Mesenchymal stem cell (in vitro differentiated cells and primary cell): ENCODE measurements at regions not wholly inside any gene's neighbourhood (a gene's known extent, or its start where the extent isn't known, plus 50 kb on each side); places are given as distances from the start of the nearest gene placed in this dataset.

Experiments used
- DNase-seq: peaks from one replicate; pipeline ENCODE4 v3.0.0-alpha.2; 2013
- H2AFZ ChIP-seq: one replicate; pipeline ENCODE4 v1.6.1; 2013; ENCODE audit warnings: low read depth, mild to moderate bottlenecking, control low read depth, inconsistent platforms, low read length, moderate library complexity
- H2AK5ac ChIP-seq: 2 replicates; pipeline ENCODE4 v1.6.1; 2013; ENCODE audit warnings: low read length, moderate library complexity, mild to moderate bottlenecking, inconsistent platforms; ENCODE audit not compliant: severe bottlenecking
- H2BK120ac ChIP-seq: one replicate; pipeline ENCODE4 v1.6.1; 2013; ENCODE audit warnings: low read depth, mild to moderate bottlenecking, inconsistent platforms, low read length, moderate library complexity
- H2BK12ac ChIP-seq, 2 experiments: one replicate each; pipeline ENCODE4 v1.6.1; 2013; ENCODE audit warnings: inconsistent platforms in 2 of 2, low read length in 2 of 2, mild to moderate bottlenecking in 2 of 2, moderate library complexity in 2 of 2, control low read depth in 1 of 2
- H2BK15ac ChIP-seq: one replicate; pipeline ENCODE4 v1.6.1; 2013; ENCODE audit warnings: mild to moderate bottlenecking, low read depth, inconsistent platforms; ENCODE audit not compliant: poor library complexity, severe bottlenecking
- H2BK5ac ChIP-seq: 2 replicates; pipeline ENCODE4 v1.6.1; 2013; ENCODE audit warnings: low read depth, mild to moderate bottlenecking, low read length, control low read depth, inconsistent platforms; ENCODE audit not compliant: poor library complexity, severe bottlenecking
- H3K14ac ChIP-seq, 2 experiments: one replicate each; pipeline ENCODE4 v1.6.1; 2013; ENCODE audit warnings: inconsistent platforms in 2 of 2, low read length in 2 of 2, control low read depth in 1 of 2, mild to moderate bottlenecking in 1 of 2, moderate library complexity in 1 of 2
- H3K18ac ChIP-seq, 2 experiments: one replicate each; pipeline ENCODE4 v1.6.1; 2013; ENCODE audit warnings: inconsistent platforms in 2 of 2, low read length in 2 of 2, control low read depth in 1 of 2, low read depth in 1 of 2, mild to moderate bottlenecking in 1 of 2
- H3K23ac ChIP-seq, 2 experiments: one replicate each; pipeline ENCODE4 v1.6.1; 2013; ENCODE audit warnings: inconsistent platforms in 2 of 2, low read length in 2 of 2, mild to moderate bottlenecking in 2 of 2, moderate library complexity in 2 of 2, control low read depth in 1 of 2
- H3K27ac ChIP-seq: 2 replicates; pipeline ENCODE4 v1.5.1; 2013; ENCODE audit warnings: mild to moderate bottlenecking, moderate library complexity, low read length, control low read depth, inconsistent platforms; ENCODE audit not compliant: poor library complexity, severe bottlenecking
- H3K27me3 ChIP-seq, 2 experiments: 2 replicates each; pipeline versions ENCODE4 v1.6.1 to v1.7.0; 2013; ENCODE audit warnings: low read length in 2 of 2, mild to moderate bottlenecking in 2 of 2, moderate library complexity in 2 of 2, control low read depth in 1 of 2, inconsistent platforms in 1 of 2; ENCODE audit not compliant: control insufficient read depth in 1 of 2, insufficient read depth in 1 of 2
- H3K36me3 ChIP-seq, 2 experiments: 2 replicates each; pipeline versions ENCODE4 v1.6.1 to v1.7.0; 2013; ENCODE audit warnings: low read length in 2 of 2, control low read depth in 1 of 2, inconsistent platforms in 1 of 2, low read depth in 1 of 2, mild to moderate bottlenecking in 1 of 2; ENCODE audit not compliant: insufficient read depth in 2 of 2, control insufficient read depth in 1 of 2
- H3K4ac ChIP-seq, 2 experiments: one replicate each; pipeline ENCODE4 v1.6.1; 2013; ENCODE audit warnings: inconsistent platforms in 2 of 2, low read length in 2 of 2, mild to moderate bottlenecking in 2 of 2, moderate library complexity in 2 of 2, control low read depth in 1 of 2, low read depth in 1 of 2
- H3K4me1 ChIP-seq: 2 replicates; pipeline ENCODE4 v1.6.1; 2013; ENCODE audit warnings: low read depth, low read length, control low read depth; ENCODE audit not compliant: control insufficient read depth, insufficient read depth
- H3K4me2 ChIP-seq: 2 replicates; pipeline ENCODE4 v1.6.1; 2013; ENCODE audit warnings: low read length, mild to moderate bottlenecking, inconsistent platforms; ENCODE audit not compliant: poor library complexity, severe bottlenecking
- H3K4me3 ChIP-seq, 2 experiments: 2 replicates each; pipeline versions ENCODE4 v1.5.1 to v1.7.0; 2013; ENCODE audit warnings: low read length in 2 of 2, mild to moderate bottlenecking in 2 of 2, control low read depth in 1 of 2, low read depth in 1 of 2; ENCODE audit not compliant: insufficient read depth in 1 of 2
- H3K79me1 ChIP-seq: replicated peaks from 2 replicates; pipeline ENCODE4 v1.6.1; 2013; ENCODE audit warnings: mild to moderate bottlenecking, control low read depth, low read length, inconsistent platforms; ENCODE audit not compliant: poor library complexity, severe bottlenecking
- H3K9ac ChIP-seq: 2 replicates; pipeline ENCODE4 v1.7.0; 2013; ENCODE audit warnings: mild to moderate bottlenecking, low read length, moderate library complexity
- H3K9me3 ChIP-seq: 2 replicates; pipeline ENCODE4 v1.7.0; 2013; ENCODE audit warnings: mild to moderate bottlenecking, low read length; ENCODE audit not compliant: control insufficient read depth
- H4K8ac ChIP-seq: one replicate; pipeline ENCODE4 v1.6.1; 2013; ENCODE audit warnings: inconsistent platforms, mild to moderate bottlenecking, low read length, moderate library complexity
- H4K91ac ChIP-seq: one replicate; pipeline ENCODE4 v1.6.1; 2013; ENCODE audit warnings: mild to moderate bottlenecking, low read length, inconsistent platforms
- WGBS: methylation state at CpG from one replicate; pipeline ENCODE4 v1.1.7; 2013; ENCODE audit warnings: mixed read lengths; 5-methylcytosine and 5-hydroxymethylcytosine counted together

DNA sequence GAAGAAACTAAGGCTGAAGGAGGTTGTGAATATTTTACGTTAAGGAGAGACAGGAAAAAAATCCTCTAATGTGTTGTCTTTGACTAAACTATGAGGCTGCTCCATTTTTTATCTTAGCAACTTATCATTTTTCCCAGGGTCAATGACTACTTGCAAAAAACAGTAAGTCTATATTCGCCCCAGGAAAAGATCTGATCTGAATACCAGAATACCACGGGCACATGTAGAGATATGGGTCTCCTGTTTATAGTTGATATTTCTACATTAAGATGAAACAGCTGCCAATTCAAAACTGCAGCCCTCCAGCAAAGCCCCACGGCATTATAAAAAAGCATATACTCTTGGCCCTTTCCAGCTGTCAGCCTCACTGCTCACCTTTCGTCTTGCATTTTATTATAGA, 358.4 kb downstream of the SH2D4B start:
- DNase-seq: no peak
- H4K91ac ChIP-seq: no peak overlapping the region
- no peak overlapping the region for H3K18ac ChIP-seq
- H2AFZ ChIP-seq: no peak overlapping the region
- H3K36me3 ChIP-seq: no peaks in the 10 kb centered on the region
- no peak overlapping the region for H2BK5ac ChIP-seq
- H3K14ac ChIP-seq: no peak overlapping the region
- H2BK120ac ChIP-seq: no peak overlapping the region
- no peak overlapping the region for H3K23ac ChIP-seq
- no peak overlapping the region for H3K4me3 ChIP-seq
- H3K4me2 ChIP-seq: no peak overlapping the region
- H2AK5ac ChIP-seq: no peak overlapping the region
- no peaks in the 10 kb centered on the region for H3K79me1 ChIP-seq
- peaks cover 0 to 3% of the 10 kb centered on the region in 2 experiments for H3K27me3 ChIP-seq
- H4K8ac ChIP-seq: no peak overlapping the region
- peaks cover 2% of the 10 kb centered on the region for H3K4me1 ChIP-seq
- H3K4ac ChIP-seq: no peak overlapping the region
- WGBS: 60% methylated on average over 1 of the region's 5 CpGs
- H3K9ac ChIP-seq: no peak overlapping the region
- no peak overlapping the region for H2BK12ac ChIP-seq
- H3K27ac ChIP-seq: no peak overlapping the region
- H2BK15ac ChIP-seq: no peak overlapping the region
- no peaks in the 10 kb centered on the region for H3K9me3 ChIP-seq

DNA sequence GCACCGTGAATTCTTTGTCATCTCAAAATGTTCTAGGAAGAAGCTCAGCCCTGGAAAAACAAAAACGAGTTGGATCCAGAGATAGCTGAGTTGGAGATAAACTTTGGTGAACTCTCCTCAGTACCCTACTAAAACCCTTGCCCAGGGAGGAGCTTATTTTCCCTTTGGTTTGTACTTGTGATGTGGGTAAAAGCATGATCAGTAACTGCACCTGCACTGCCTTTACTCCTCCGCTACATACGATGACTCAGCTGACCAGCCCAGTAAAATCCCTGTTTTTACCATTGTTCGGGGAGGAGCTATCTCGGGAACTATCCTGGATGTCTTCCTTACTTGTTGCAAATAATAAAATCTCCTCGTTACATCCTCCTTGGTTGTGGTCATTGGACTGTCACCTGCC, 359.3 kb downstream of the SH2D4B start:
- Histone ChIP-seq H3K27ac (no peak overlapping the region), H4K91ac (no peak overlapping the region), H2BK15ac (no peak overlapping the region), H2BK120ac (no peak overlapping the region), H3K9me3 (no peaks in the 10 kb centered on the region), H3K27me3 (peaks cover 0 to 3% of the 10 kb centered on the region in 2 experiments), H3K79me1 (no peaks in the 10 kb centered on the region), H3K4me1 (peaks cover 2% of the 10 kb centered on the region), H2AFZ (no peak overlapping the region), H2BK12ac (no peak overlapping the region), H4K8ac (no peak overlapping the region), H3K23ac (no peak overlapping the region), H3K14ac (no peak overlapping the region), H3K36me3 (no peaks in the 10 kb centered on the region), H2AK5ac (no peak overlapping the region), H3K9ac (no peak overlapping the region), H3K4me2 (no peak overlapping the region), H2BK5ac (no peak overlapping the region), H3K4ac (no peak overlapping the region), H3K4me3 (no peak overlapping the region), H3K18ac (no peak overlapping the region)
- 92% methylated on average over 6 of the region's 7 CpGs for WGBS
- DNase-seq: no peak

DNA sequence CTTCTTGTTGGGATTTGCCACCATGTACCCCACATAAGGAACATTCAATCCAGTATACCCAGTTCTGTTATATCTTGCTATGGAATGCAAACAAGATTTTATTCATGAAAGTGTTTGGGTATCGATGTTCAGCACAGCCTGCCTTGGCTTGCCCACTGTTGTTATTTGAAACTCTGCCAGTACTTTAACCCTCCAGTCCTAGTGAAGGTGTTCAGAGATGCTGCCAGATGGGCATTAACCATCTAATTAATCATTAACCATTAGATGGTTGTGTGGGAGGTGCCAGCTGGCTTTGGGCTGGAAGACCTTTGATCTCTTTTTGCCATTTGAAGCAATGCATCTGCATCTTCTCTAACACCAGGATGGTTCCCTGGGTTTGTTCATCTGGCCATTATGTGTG, 363.0 kb downstream of the SH2D4B start:
- no peak for DNase-seq
- Histone ChIP-seq H3K23ac (no peak overlapping the region), H3K4ac (no peak overlapping the region), H3K9ac (no peak overlapping the region), H3K79me1 (no peaks in the 10 kb centered on the region), H3K18ac (no peak overlapping the region), H2BK12ac (no peak overlapping the region), H2BK15ac (no peak overlapping the region), H3K27ac (no peak overlapping the region), H4K91ac (no peak overlapping the region), H3K36me3 (no peaks in the 10 kb centered on the region), H3K27me3 (no peaks in the 10 kb centered on the region), H3K14ac (no peak overlapping the region), H2BK120ac (no peak overlapping the region), H3K9me3 (no peaks in the 10 kb centered on the region), H3K4me2 (no peak overlapping the region), H2BK5ac (no peak overlapping the region), H2AK5ac (no peak overlapping the region), H4K8ac (no peak overlapping the region), H3K4me3 (no peak overlapping the region), H2AFZ (no peak overlapping the region), H3K4me1 (no peaks in the 10 kb centered on the region)
- WGBS: no CpG with 5 or more reads among the region's 1 CpG

DNA sequence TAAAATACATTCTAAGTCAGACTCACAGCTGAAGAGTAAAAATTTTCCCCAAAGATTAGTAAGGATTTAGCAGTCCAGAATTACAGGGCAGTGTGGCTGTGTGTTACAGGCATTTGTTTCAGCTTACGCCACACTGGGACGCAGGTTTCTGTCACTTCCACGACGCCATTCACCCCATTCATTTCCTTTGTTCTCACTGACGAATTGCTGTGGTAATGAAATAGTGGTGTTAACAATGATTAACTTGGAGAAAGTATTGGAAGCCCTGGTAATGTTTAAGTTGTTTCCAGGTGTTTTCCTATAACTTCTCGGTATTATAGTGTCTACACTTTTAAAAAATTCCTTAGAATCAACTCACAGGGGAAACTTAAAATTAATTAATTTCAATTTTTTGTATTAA, 370.9 kb downstream of the SH2D4B start:
- H3K27ac ChIP-seq: no peak overlapping the region
- no peak overlapping the region for H3K14ac ChIP-seq
- H3K4ac ChIP-seq: no peak overlapping the region
- no peak overlapping the region for H3K9ac ChIP-seq
- no peak for DNase-seq
- H2BK5ac ChIP-seq: no peak overlapping the region
- 100% methylated on average over 1 of the region's 6 CpGs for whole genome bisulfite sequencing
- no peak overlapping the region for H3K23ac ChIP-seq
- H2AK5ac ChIP-seq: no peak overlapping the region
- H3K79me1 ChIP-seq: no peaks in the 10 kb centered on the region
- H2BK120ac ChIP-seq: no peak overlapping the region
- H4K91ac ChIP-seq: no peak overlapping the region
- no peak overlapping the region for H2BK12ac ChIP-seq
- H4K8ac ChIP-seq: no peak overlapping the region
- H3K36me3 ChIP-seq: no peaks in the 10 kb centered on the region
- H3K18ac ChIP-seq: no peak overlapping the region
- no peaks in the 10 kb centered on the region for H3K27me3 ChIP-seq
- no peaks in the 10 kb centered on the region for H3K9me3 ChIP-seq
- no peak overlapping the region for H3K4me2 ChIP-seq
- H3K4me1 ChIP-seq: no peaks in the 10 kb centered on the region
- H2AFZ ChIP-seq: no peak overlapping the region
- no peak overlapping the region for H2BK15ac ChIP-seq
- no peak overlapping the region for H3K4me3 ChIP-seq
